Suprapubic skin (tissue), 4 donors: ENCODE measurements at regions not wholly inside any gene's neighbourhood (a gene's known extent, or its start where the extent isn't known, plus 50 kb on each side); places are given as distances from the start of the nearest gene placed in this dataset.

Experiments
- DNase-seq, 2 donors: peaks; one replicate each; pipeline ENCODE4 v3.0.0-alpha.2; 2019; ENCODE audit warnings: low spot score in 2 of 2
- H3K27ac ChIP-seq: fragments of 200-600 bp; sonication (generic); one replicate; pipeline ENCODE4 v1.5.1; 2019
- H3K27me3 ChIP-seq: fragments of 200-600 bp; sonication (generic); one replicate; pipeline ENCODE4 v1.5.1; 2019
- H3K36me3 ChIP-seq: fragments of 200-600 bp; sonication (generic); one replicate; pipeline ENCODE4 v1.5.1; 2019
- H3K4me1 ChIP-seq: fragments of 200-600 bp; sonication (generic); one replicate; pipeline ENCODE4 v1.5.1; 2019
- H3K4me3 ChIP-seq: fragments of 200-600 bp; sonication (generic); one replicate; pipeline ENCODE4 v1.5.1; 2019; ENCODE audit warnings: mild to moderate bottlenecking
- H3K9me3 ChIP-seq: fragments of 200-600 bp; sonication (generic); one replicate; pipeline ENCODE4 v1.5.1; 2019
- EP300 ChIP-seq: sonication (generic); formaldehyde crosslinking; IDR thresholded peaks from one replicate; pipeline ENCODE4 v1.6.1; 2017; ENCODE audit warnings: antibody characterized with exemption
- POLR2A ChIP-seq, 2 donors: fragments of 450-650 bp; IDR thresholded peaks; one replicate each; pipeline ENCODE4 v1.6.1; 2017; ENCODE audit warnings: antibody characterized with exemption in 2 of 2, mild to moderate bottlenecking in 2 of 2, moderate library complexity in 2 of 2
- POLR2AphosphoS5 ChIP-seq, 3 donors: sonication (generic); formaldehyde crosslinking; IDR thresholded peaks; one replicate each; pipeline ENCODE4 v1.6.1; 2017; ENCODE audit warnings: antibody characterized with exemption in 3 of 3
- WGBS: methylation state at CpG from one replicate; pipeline ENCODE4 v1.1.5; 2018; 5-methylcytosine and 5-hydroxymethylcytosine counted together
- TF ChIP-seq, protein P1 (sequence below), 2 donors: fragments of 200-600 bp in 1 of 2; fragments of 450-650 bp in 1 of 2; sonication (generic) in 1 of 2; IDR thresholded peaks; one replicate each; pipeline ENCODE4 v1.5.1; 2016 to 2019; ENCODE audit warnings: antibody characterized with exemption in 2 of 2, mild to moderate bottlenecking in 1 of 2, moderate library complexity in 1 of 2

DNA sequence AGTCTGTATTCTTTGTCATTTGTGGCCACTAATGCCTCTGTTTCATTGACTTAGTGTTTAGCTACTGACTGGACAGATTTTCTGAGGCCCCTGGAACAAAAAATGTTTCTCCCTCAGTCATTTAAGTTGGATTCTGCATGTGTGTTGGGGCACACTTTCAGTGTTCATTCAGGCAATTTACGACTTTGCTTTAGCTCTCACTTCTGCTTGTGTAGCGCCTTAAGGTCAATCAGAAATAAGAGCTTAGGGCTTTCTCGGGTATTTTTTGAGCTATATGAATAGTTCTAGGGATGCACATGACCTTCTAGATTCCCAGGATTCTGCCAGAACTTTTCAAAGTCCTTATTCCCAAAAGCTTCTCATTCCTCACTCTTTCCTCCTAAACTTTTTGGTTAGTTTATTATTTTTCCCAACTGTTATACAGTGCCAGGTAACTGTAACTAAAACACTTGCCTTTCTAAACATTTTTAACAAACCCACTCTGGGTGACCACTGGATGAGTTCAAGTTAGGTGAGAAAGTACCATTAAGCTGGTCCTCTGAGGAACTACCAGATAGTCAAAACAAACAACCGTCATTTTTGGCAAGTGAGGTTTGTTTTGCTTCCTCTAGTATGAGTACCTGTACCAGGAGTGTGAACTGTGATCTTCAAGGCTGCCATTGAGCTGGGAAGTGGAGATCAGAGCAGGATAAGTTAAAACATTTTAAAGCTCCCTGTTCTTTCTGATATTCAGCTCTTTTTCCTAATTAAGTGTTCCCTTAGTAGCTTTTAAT is 571.3 kb upstream of the TLE4 start:
- H3K27ac ChIP-seq, result no peak overlapping the region
- H3K9me3 ChIP-seq, result no peaks in the 10 kb centered on the region
- 66% methylated on average over 4 of the region's 4 CpGs for WGBS
- H3K4me1 ChIP-seq, result no peaks in the 10 kb centered on the region
- H3K27me3 ChIP-seq, result no peaks in the 10 kb centered on the region
- TF ChIP-seq, protein P1, sequence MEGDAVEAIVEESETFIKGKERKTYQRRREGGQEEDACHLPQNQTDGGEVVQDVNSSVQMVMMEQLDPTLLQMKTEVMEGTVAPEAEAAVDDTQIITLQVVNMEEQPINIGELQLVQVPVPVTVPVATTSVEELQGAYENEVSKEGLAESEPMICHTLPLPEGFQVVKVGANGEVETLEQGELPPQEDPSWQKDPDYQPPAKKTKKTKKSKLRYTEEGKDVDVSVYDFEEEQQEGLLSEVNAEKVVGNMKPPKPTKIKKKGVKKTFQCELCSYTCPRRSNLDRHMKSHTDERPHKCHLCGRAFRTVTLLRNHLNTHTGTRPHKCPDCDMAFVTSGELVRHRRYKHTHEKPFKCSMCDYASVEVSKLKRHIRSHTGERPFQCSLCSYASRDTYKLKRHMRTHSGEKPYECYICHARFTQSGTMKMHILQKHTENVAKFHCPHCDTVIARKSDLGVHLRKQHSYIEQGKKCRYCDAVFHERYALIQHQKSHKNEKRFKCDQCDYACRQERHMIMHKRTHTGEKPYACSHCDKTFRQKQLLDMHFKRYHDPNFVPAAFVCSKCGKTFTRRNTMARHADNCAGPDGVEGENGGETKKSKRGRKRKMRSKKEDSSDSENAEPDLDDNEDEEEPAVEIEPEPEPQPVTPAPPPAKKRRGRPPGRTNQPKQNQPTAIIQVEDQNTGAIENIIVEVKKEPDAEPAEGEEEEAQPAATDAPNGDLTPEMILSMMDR (IDR thresholded peaks at IDR 0.05), result no peak
- TF ChIP-seq EP300 (no peak), POLR2A (IDR thresholded peaks at IDR 0.05) (no peak), POLR2AphosphoS5 (IDR thresholded peaks at IDR 0.05) (no peak)
- DNase-seq, result no peak
- no peaks in the 10 kb centered on the region for H3K36me3 ChIP-seq
- H3K4me3 ChIP-seq, result no peak overlapping the region

DNA sequence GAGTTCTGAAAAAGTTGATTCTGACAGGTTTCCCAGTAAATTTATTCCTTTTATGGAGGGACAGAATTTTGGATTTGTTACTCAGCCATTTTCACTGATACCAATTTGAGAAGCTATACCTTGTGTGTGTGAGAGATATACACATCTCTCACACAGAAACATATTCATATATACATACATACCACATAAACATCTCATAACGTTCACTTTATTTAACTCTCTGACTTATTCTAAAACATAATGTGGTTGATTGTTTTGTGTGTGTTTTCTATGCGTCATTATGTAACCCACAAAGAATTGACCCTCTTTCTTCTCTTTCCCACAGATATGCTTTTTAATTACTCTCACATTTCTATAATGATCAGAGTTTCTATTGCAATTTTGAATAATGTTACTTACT is 570.8 kb upstream of the TLE4 start:
- WGBS, result 73% methylated on average over 2 of the region's 2 CpGs
- H3K27me3 ChIP-seq, result no peaks in the 10 kb centered on the region
- H3K36me3 ChIP-seq, result no peaks in the 10 kb centered on the region
- DNase-seq, result no peak
- no peaks in the 10 kb centered on the region for H3K9me3 ChIP-seq
- no peak overlapping the region for H3K4me3 ChIP-seq
- TF ChIP-seq EP300 (no peak), POLR2AphosphoS5 (IDR thresholded peaks at IDR 0.05) (no peak), POLR2A (IDR thresholded peaks at IDR 0.05) (no peak)
- TF ChIP-seq, protein P1 (IDR thresholded peaks at IDR 0.05), result no peak
- no peaks in the 10 kb centered on the region for H3K4me1 ChIP-seq
- H3K27ac ChIP-seq, result no peak overlapping the region

DNA sequence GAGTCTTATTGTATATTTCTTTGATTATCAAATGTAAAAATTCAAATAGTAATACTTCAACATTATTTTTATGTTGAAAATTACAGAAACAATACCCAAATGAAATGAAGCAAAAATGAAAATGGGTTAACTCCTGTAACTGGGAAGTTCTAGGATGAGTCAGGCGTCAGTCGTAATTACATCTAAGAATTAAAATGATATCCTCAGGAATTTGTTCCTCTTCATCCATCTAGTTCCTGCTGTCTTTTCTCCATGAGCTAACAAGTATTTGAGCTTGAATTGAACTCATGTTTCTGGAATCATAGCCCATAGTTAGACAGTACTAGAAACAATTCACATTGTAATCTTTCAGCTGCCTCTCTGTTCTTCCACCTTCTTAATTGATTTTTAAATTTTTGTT is 568.3 kb upstream of the TLE4 start:
- no peak overlapping the region for H3K27ac ChIP-seq

DNA sequence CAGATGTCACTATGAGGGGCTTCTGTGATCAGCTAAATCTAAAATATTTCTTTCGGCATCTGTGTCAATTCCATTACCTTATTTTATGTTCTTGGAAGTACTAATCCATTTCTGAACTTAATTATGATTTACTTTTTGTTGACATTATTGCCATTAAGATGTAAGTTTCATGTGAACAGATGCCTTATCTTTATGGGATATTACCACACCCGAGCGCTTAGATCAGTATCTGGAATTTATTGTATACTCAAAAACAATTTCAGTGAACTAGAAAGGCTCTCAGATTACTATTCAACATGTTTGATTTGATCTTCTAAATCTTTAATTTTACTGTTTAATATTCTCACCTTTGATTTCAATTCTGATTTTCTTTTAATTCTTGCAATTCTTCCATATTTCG is 567.7 kb upstream of the TLE4 start:
- 82% methylated on average over 4 of the region's 4 CpGs for WGBS
- Histone ChIP-seq H3K27ac (no peak overlapping the region), H3K4me3 (no peak overlapping the region), H3K27me3 (no peaks in the 10 kb centered on the region), H3K9me3 (no peaks in the 10 kb centered on the region), H3K36me3 (no peaks in the 10 kb centered on the region), H3K4me1 (no peaks in the 10 kb centered on the region)
- DNase-seq, result no peak
- TF ChIP-seq EP300 (no peak), POLR2AphosphoS5 (IDR thresholded peaks at IDR 0.05) (no peak), POLR2A (IDR thresholded peaks at IDR 0.05) (no peak)
- TF ChIP-seq, protein P1 (IDR thresholded peaks at IDR 0.05), result no peak

More for the DNA sequence above, 568.3 kb upstream of the TLE4 start:
- Histone ChIP-seq H3K36me3 (no peaks in the 10 kb centered on the region), H3K4me1 (no peaks in the 10 kb centered on the region), H3K4me3 (no peak overlapping the region), H3K27me3 (no peaks in the 10 kb centered on the region), H3K9me3 (no peaks in the 10 kb centered on the region)
- no peak for DNase-seq
- 78% methylated on average over 2 of the region's 2 CpGs for WGBS
- TF ChIP-seq POLR2AphosphoS5 (IDR thresholded peaks at IDR 0.05) (no peak), EP300 (no peak), POLR2A (IDR thresholded peaks at IDR 0.05) (no peak)
- TF ChIP-seq, protein P1 (IDR thresholded peaks at IDR 0.05), result no peak

DNA sequence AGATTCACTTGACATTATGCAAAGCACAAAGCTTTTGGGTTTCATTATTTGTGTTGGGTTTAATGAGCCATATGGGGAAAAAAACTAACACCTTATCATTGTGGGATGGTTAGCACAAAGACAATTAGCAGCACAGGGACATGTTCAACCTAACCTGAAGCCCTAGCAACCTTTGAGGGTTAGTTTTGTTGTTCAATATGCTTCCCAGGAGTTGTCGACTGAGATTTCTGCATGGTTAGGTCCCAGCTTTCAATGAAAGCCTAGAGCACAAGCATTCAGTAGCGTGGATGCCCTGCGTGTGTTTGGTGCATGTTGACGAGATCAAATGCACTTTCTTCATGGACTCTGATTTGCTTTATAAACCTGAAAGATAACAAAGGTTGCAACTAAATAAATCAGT is 565.2 kb upstream of the TLE4 start:
- no peak for DNase-seq
- Histone ChIP-seq H3K36me3 (no peaks in the 10 kb centered on the region), H3K4me3 (no peak overlapping the region), H3K9me3 (no peaks in the 10 kb centered on the region), H3K27ac (no peak overlapping the region), H3K4me1 (no peaks in the 10 kb centered on the region), H3K27me3 (no peaks in the 10 kb centered on the region)
- WGBS, result 90% methylated on average over 4 of the region's 4 CpGs
- no peak for TF ChIP-seq POLR2AphosphoS5 (IDR thresholded peaks at IDR 0.05)
- TF ChIP-seq, protein P1 (IDR thresholded peaks at IDR 0.05), result no peak
- no peak for TF ChIP-seq POLR2A (IDR thresholded peaks at IDR 0.05)
- TF ChIP-seq EP300, result no peak
